GM18519 (cell line): ENCODE measurements at regions not wholly inside any gene's neighbourhood (a gene's known extent, or its start where the extent isn't known, plus 50 kb on each side); places are given as distances from the start of the nearest gene placed in this dataset.

ENCODE experiments used
- ATAC-seq: cut with Tn5 transposase; IDR thresholded peaks from one replicate; pipeline ENCODE4 v1.9.1; 2021; ENCODE audit warnings: mild to moderate bottlenecking, moderate library complexity; ENCODE audit not compliant: unreplicated experiment, low FRiP score

GRCh38 chr9:515665-516064, 301.0 kb downstream of the DOCK8 start:
- ATAC-seq: no peak

- ATAC-seq: no peak
These were observed 303.3 kb downstream of the DOCK8 start for GRCh38 chr9:517993-518392.

GRCh38 chr9:518540-518939, 303.9 kb downstream of the DOCK8 start:
- ATAC-seq: no peak

- ATAC-seq: no peak
These were observed 304.9 kb downstream of the DOCK8 start for GRCh38 chr9:519579-519978.

DNA sequence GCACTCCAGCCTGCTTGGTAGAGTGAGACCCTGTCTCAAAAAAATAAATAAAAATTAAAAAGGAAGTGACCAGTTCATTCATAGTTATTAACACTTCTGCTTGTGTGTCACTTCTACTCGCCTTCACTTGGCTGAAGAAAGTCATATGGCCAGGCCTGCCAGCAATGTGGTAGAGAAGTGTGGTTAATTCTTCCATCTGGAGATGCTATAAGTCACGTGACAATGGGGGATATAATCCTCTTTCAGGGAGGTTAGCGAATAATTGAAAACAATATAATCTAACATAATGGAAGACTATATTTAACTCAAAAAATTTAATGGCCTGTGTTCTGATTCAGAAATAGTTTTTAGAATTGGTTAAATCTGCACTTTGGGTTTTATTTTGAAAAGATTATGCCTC, 305.6 kb downstream of the DOCK8 start:
- ATAC-seq: no peak

DNA sequence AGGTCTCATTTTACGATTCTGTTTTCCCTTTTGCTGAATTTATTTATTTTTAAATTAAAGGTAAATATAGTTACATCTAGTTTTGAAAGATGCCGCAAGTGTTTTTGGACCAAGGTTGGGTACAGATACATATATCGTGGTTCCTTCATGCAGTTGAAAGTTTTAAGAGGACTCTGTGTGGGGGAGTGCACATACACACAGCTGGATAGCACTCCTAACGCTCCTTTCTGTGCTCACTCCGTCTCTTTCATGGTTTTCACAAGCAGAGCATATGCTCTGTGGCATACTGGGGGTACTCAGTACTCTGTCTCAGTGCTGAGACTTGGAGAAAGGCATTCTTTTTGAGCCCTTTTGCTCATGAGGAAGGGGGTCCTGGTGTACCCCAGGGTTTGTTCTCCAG, 307.5 kb downstream of the DOCK8 start:
- ATAC-seq: no peak

- no peak for ATAC-seq
These were observed 308.0 kb downstream of the DOCK8 start for GRCh38 chr9:522658-523057.

- ATAC-seq: no peak
These were observed 308.8 kb downstream of the DOCK8 start for GRCh38 chr9:523444-523843.

- ATAC-seq: no peak
These were observed 309.3 kb downstream of the DOCK8 start for GRCh38 chr9:524008-524407.

- ATAC-seq: no peak
These were observed 312.4 kb downstream of the DOCK8 start for GRCh38 chr9:526904-527591.

DNA sequence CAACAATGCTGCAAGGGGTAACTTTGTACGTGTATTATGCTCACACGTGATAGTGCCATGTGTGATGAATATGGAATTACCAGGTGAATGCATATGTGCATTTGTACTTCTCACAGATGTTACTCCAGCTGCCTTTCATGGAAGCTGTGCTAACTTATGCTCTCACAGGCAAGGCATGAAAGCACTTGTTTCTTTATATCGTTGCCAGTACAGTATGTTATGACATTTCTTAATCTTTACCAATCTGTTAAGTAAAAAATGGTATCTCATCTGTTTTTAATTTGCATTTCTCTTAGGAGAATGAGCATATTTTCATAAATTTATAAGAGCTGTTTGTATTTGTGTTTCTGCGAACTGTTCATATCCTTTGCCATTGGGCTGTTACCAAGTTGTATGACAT, 311.8 kb upstream of the DMRT1 start:
- ATAC-seq: no peak

DNA sequence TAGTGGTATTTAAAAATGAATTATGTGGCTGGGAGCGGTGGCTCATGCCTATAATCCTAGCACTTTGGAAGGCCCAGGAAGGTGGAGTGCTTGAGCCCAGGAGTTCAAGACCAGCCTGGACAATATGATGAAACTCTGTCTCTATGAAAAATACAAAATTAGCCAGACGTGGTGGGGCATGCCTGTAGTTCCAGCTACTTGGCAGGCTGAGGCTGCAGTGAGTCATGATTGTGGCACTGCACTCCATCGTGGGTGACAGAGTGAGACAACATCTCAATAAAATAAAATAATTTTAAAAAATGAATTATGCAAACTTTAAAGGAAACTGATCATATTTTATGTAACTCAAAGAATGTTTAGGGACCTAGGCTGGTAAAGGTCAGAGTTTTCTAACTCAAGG, 310.8 kb upstream of the DMRT1 start:
- ATAC-seq: no peak

DNA sequence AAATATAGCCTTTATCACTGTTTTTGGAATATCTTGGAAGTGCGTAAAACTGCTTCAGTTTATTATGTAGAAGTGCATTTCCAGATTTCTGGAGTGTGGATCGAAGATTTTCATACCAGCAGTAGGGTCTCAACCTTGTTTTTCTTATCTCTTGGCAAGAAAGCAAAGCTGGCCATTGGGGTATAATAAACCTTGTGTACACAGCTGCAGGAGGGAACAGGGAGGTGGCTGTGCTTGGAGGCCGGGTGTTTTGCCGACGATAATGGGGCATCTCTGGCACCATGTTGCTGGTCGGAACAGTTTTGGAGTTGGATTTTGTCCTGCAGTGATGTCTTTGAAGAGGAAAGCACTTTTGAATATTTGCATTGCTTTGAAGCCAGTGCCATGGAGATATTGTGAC, 308.8 kb upstream of the DMRT1 start:
- ATAC-seq: no peak

DNA sequence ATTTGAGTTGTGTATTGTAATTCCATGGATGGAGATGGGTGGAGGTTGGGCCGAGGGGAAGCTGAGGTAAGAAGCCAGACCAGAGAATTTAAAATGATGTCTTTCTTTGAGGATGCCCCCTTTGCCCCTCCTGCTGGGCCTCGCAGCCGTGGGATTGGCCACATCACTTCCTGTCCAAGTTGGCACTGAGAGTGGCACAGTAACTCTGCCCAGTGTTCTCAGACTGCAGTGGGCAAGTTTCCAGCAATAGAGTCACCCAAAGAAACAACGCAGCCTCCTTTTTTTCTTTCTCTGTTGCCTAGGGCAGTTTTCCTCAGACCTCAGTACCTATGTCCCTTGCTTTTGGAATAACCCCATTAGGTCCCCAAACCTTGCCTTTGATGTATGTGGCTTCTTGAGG, 306.6 kb upstream of the DMRT1 start:
- ATAC-seq: no peak

DNA sequence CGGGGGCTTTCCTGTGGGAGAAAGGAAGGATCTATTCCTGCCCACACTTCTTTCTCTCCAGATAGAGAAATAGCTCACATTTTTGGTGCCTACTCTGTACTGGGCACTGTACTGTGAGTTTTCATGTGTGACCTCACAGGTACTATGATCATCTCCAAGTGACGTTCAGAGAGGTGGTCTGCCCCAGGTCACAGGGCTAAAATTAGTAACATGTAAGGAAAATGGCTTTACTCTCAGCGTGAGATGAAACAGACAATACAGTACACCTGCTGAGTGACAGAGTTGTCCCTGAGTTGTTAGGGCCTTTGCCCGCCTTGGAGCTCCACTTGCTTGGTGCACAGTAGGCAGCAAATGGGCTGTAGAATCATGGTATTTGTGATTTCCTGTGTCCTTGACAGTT, 306.1 kb upstream of the DMRT1 start:
- no peak for ATAC-seq

- ATAC-seq: no peak
These were observed 304.6 kb upstream of the DMRT1 start for GRCh38 chr9:536597-537511.

- ATAC-seq: no peak
These were observed 298.0 kb upstream of the DMRT1 start for GRCh38 chr9:543478-543877.

DNA sequence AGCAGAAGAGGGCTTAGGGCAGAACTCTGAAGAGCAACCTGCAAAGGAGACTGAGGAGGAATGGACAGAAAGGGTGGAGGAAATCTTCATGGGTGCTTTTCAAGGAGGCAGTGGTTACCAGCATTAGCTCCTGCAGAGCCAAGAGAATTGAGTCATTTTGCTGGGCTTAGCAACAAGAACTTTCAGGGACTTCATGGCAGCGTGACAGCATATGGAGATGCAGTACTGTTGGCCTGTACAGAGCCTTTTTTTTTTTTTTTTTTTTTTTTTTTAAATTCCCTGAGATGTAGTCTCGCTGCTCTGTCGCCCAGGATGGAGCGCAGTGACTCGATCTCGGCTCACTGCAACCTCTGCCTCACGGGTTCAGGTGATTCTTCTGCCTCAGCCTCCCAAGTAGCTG, 296.0 kb upstream of the DMRT1 start:
- no peak for ATAC-seq

DNA sequence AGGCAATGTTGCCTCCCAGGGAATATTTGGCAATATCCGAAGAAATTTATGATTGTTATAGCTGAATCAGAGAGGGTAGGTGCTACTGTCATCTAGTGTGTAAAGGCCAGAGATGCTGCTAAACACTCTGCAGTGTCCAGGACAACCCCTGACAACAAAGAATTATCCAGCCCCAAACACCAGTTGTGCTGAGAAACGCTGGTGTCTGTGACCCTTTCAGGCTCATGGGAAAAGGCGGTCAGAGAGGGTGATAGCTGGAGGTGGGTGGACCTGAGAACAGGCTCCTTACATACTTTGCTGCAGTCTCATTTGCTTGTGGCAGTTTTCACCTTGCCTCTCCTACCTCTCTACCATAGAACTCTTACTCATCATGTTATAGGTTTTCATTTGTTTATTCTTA, 295.3 kb upstream of the DMRT1 start:
- ATAC-seq: no peak

DNA sequence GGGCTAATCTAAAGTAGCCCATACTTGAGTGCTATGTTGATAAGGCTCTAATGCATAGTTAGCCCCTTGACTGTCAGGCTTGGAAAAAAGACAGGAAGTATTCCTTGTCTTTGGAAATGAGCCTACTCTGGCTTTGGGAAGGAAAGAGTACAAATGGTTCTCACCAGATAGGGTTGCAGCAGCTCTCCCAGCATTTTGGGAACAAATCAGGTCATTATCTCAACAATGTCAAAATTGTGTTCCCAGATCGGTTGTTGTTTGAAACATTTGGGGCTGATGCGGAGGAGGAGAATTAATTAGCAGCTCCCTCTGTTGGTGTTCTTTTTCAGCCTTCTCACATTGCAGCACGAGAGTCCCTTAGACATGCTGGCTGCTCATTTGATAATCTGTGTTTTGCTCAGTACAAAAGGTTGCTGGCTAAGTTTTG, 294.7 kb upstream of the DMRT1 start:
- ATAC-seq: no peak

DNA sequence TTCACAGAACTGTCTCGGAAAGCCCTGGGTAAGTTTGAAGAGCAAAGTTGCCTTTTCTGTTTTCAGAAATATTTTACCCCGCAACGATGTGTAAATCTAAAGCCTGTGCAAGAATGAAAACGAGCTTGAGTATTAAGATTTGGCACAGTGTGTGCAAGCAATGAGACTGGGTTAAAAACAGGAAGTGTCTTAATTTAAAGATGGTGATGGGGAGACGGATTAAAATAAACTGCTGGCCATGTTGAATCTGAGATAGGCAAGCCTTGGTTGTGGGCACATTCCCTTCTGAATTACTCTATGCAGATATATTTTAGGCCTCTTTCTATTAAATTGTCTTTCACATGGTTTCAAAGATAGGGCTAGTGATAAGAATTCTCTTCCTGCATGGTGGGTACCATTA, 294.2 kb upstream of the DMRT1 start:
- no peak for ATAC-seq

- ATAC-seq: no peak
These were observed 292.0 kb upstream of the DMRT1 start for GRCh38 chr9:549455-549997.
